H1 (cell line): ENCODE measurements at regions not wholly inside any gene's neighbourhood (a gene's known extent, or its start where the extent isn't known, plus 50 kb on each side); places are given as distances from the start of the nearest gene placed in this dataset.

Experiments
- BRCA1 ChIP-seq: IDR thresholded peaks from 2 replicates; pipeline ENCODE4 v1.6.1; 2012; ENCODE audit warnings: low read depth, low read length, improper control_type of control experiment
- JUN ChIP-seq: IDR thresholded peaks from 2 replicates; pipeline ENCODE4 v1.6.1; 2011; ENCODE audit warnings: low read depth, mild to moderate bottlenecking, improper control_type of control experiment, low read length
- KDM1A ChIP-seq: fragments of 200-600, 300-600 bp; sonication (generic); IDR thresholded peaks from 2 replicates; pipeline ENCODE4 v1.7.1; 2016; ENCODE audit warnings: mild to moderate bottlenecking, low read length, borderline replicate concordance
- PHF8 ChIP-seq: fragments of 200-600 bp; sonication (generic); conservative IDR thresholded peaks from 2 replicates; pipeline ENCODE4 v1.7.1; 2012; ENCODE audit warnings: low read depth, mild to moderate bottlenecking, inconsistent platforms, low read length, moderate library complexity
- RBBP5 ChIP-seq: IDR thresholded peaks from 2 replicates; pipeline ENCODE4 v1.7.1; 2012; ENCODE audit warnings: low read depth, mild to moderate bottlenecking, inconsistent platforms, low read length, moderate library complexity, borderline replicate concordance
- TF ChIP-seq, protein P1 (sequence below): IDR thresholded peaks from 2 replicates; pipeline ENCODE4 v1.6.1; 2011; ENCODE audit warnings: low read depth, mild to moderate bottlenecking, low read length; ENCODE audit not compliant: insufficient read depth
- TF ChIP-seq, protein P2 (sequence below): IDR thresholded peaks from 2 replicates; pipeline ENCODE4 v1.6.1; 2011; ENCODE audit warnings: low read length, improper control_type of control experiment

DNA sequence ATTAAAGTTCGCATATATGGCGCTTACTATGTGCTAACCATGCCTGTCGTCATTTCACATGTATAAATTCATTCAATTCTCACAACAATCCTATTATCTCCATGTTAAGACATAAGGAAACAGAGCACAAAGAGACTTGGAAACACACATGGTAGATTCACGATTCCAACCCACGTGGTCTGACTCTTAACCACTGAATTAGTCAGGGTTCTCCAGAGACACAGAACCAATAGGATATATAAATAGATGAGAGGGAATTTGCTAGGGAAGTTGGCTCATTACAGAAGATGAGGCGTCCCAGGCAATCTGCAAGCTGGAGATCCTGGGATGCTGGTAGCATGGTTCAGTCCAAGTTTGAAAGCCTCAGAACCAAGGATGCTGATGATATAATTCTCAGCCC is 765.3 kb downstream of the TBL1XR1 start (continued):
- TF ChIP-seq KDM1A (no peak), BRCA1 (no peak), JUN (no peak), PHF8 (no peak), RBBP5 (no peak)
- TF ChIP-seq, protein P1, sequence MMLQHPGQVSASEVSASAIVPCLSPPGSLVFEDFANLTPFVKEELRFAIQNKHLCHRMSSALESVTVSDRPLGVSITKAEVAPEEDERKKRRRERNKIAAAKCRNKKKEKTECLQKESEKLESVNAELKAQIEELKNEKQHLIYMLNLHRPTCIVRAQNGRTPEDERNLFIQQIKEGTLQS: no peak
- TF ChIP-seq, protein P2, sequence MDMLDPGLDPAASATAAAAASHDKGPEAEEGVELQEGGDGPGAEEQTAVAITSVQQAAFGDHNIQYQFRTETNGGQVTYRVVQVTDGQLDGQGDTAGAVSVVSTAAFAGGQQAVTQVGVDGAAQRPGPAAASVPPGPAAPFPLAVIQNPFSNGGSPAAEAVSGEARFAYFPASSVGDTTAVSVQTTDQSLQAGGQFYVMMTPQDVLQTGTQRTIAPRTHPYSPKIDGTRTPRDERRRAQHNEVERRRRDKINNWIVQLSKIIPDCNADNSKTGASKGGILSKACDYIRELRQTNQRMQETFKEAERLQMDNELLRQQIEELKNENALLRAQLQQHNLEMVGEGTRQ: no peak
